HEK293T (cell line): ENCODE measurements at regions not wholly inside any gene's neighbourhood (a gene's known extent, or its start where the extent isn't known, plus 50 kb on each side); places are given as distances from the start of the nearest gene placed in this dataset.

Experiments
- CTCF ChIA-PET: fragments of 350-600 bp; formaldehyde crosslinking; extraction: SDS; loops from one replicate; lab custom pipeline; 2021; ENCODE audit warnings: antibody characterized with exemption, inconsistent platforms; lab: Yijun Ruan, JAX
- POLR2A ChIA-PET: fragments of 350-600 bp; formaldehyde crosslinking; extraction: SDS; loops from one replicate; lab custom pipeline; 2020; ENCODE audit warnings: antibody characterized with exemption, inconsistent platforms; lab: Yijun Ruan, JAX
- DNase-seq: peaks from one replicate; pipeline ENCODE4 v3.0.0; 2012; ENCODE audit warnings: mixed read lengths; ENCODE audit errors: extremely low spot score
- ARNT ChIP-seq: fragments of 450-650 bp; IDR thresholded peaks from 2 replicates; pipeline ENCODE4 v1.6.1; 2017; ENCODE audit warnings: mild to moderate bottlenecking
- BHLHE40 ChIP-seq: fragments of 450-650 bp; IDR thresholded peaks from 2 replicates; pipeline ENCODE4 v1.6.1; 2016; ENCODE audit warnings: mild to moderate bottlenecking, moderate library complexity, borderline replicate concordance
- CTBP1 ChIP-seq: fragments of 450-650 bp; IDR thresholded peaks from 2 replicates; pipeline ENCODE4 v1.6.1; 2016; ENCODE audit warnings: borderline replicate concordance
- ELF4 ChIP-seq: fragments of 450-650 bp; IDR thresholded peaks from 2 replicates; pipeline ENCODE4 v1.6.1; 2017; ENCODE audit warnings: antibody characterized with exemption
- FOXA1 ChIP-seq: fragments of 450-650 bp; IDR thresholded peaks from 2 replicates; pipeline ENCODE4 v1.6.1; 2016; ENCODE audit warnings: mild to moderate bottlenecking
- FOXK2 ChIP-seq: fragments of 450-650 bp; IDR thresholded peaks from 2 replicates; pipeline ENCODE4 v1.6.1; 2016; ENCODE audit warnings: mild to moderate bottlenecking
- FOXM1 ChIP-seq: fragments of 450-650 bp; IDR thresholded peaks from 2 replicates; pipeline ENCODE4 v1.6.1; 2017; ENCODE audit warnings: mild to moderate bottlenecking, borderline replicate concordance
- HDGF ChIP-seq: fragments of 450-650 bp; IDR thresholded peaks from 2 replicates; pipeline ENCODE4 v1.6.1; 2017; ENCODE audit warnings: antibody characterized with exemption, borderline replicate concordance
- L3MBTL2 ChIP-seq: fragments of 450-650 bp; conservative IDR thresholded peaks from 2 replicates; pipeline ENCODE4 v1.6.1; 2016; ENCODE audit warnings: mild to moderate bottlenecking
- LEF1 ChIP-seq: fragments of 450-650 bp; IDR thresholded peaks from 2 replicates; pipeline ENCODE4 v1.6.1; 2017; ENCODE audit warnings: mild to moderate bottlenecking, borderline replicate concordance
- NFRKB ChIP-seq: fragments of 450-650 bp; IDR thresholded peaks from 2 replicates; pipeline ENCODE4 v1.6.1; 2016; ENCODE audit warnings: mild to moderate bottlenecking, moderate library complexity
- SP1 ChIP-seq: fragments of 450-650 bp; IDR thresholded peaks from 2 replicates; pipeline ENCODE4 v1.6.1; 2017
- SUZ12 ChIP-seq: fragments of 450-650 bp; IDR thresholded peaks from 2 replicates; pipeline ENCODE4 v1.6.1; 2016; ENCODE audit warnings: mild to moderate bottlenecking
- TARDBP ChIP-seq: fragments of 450-650 bp; IDR thresholded peaks from 2 replicates; pipeline ENCODE4 v1.6.1; 2016
- ZNF384 ChIP-seq: fragments of 450-650 bp; IDR thresholded peaks from 2 replicates; pipeline ENCODE4 v1.6.1; 2016
- TF ChIP-seq, protein P1 (sequence below): fragments of 450-650 bp; IDR thresholded peaks from 2 replicates; pipeline ENCODE4 v1.6.1; 2016

- ChIA-PET POLR2A (no interaction called here), CTCF (no interaction called here)
- TF ChIP-seq ELF4 (no peak), CTBP1 (no peak), HDGF (no peak), SP1 (no peak), FOXA1 (no peak), BHLHE40 (no peak), SUZ12 (no peak), ZNF384 (no peak), FOXK2 (no peak), FOXM1 (no peak), L3MBTL2 (no peak), NFRKB (no peak), ARNT (no peak), TARDBP (no peak), LEF1 (no peak)
- TF ChIP-seq, protein P1, sequence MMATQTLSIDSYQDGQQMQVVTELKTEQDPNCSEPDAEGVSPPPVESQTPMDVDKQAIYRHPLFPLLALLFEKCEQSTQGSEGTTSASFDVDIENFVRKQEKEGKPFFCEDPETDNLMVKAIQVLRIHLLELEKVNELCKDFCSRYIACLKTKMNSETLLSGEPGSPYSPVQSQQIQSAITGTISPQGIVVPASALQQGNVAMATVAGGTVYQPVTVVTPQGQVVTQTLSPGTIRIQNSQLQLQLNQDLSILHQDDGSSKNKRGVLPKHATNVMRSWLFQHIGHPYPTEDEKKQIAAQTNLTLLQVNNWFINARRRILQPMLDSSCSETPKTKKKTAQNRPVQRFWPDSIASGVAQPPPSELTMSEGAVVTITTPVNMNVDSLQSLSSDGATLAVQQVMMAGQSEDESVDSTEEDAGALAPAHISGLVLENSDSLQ, result no peak
- DNase-seq, result no peak
These were observed 944.3 kb downstream of the ADGRL3 start for GRCh38 chr4:62144431-62144830.

- TF ChIP-seq, protein P1, result no peak
- no peak for TF ChIP-seq BHLHE40
- no peak for TF ChIP-seq HDGF
- TF ChIP-seq L3MBTL2, result no peak
- no peak for TF ChIP-seq TARDBP
- TF ChIP-seq CTBP1, result no peak
- TF ChIP-seq FOXK2, result no peak
- TF ChIP-seq SUZ12, result no peak
- TF ChIP-seq ARNT, result no peak
- no peak for TF ChIP-seq ZNF384
- no peak for TF ChIP-seq FOXM1
- TF ChIP-seq NFRKB, result no peak
- no peak for TF ChIP-seq ELF4
- TF ChIP-seq LEF1, result no peak
- ChIA-PET CTCF (no interaction called here), POLR2A (no interaction called here)
- DNase-seq, result no peak
These were observed 935.5 kb downstream of the ADGRL3 start for GRCh38 chr4:62135565-62136156.

DNA sequence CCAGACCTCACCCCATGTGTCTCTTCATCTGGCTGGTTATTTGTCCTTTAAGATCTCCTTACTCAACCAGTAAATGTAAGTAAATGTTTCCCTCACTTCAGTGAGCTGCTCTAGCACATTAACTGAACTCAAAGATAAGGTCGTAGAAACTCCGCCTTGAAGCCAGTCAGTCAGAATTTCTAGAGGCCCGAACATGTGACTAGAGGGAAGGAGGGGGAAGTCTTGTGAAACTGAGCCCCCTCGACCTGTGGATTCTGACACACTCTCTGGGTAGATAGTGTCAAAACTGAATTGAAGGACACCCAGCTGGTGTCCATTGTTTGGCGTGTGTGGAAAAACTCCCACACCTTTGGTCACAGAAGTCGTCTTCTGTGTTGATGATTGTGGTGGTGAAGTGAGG lies 933.9 kb downstream of the ADGRL3 start:
- no peak for TF ChIP-seq LEF1
- no peak for TF ChIP-seq FOXK2
- TF ChIP-seq L3MBTL2, result no peak
- no peak for TF ChIP-seq CTBP1
- no peak for TF ChIP-seq SP1
- no peak for TF ChIP-seq FOXA1
- TF ChIP-seq BHLHE40, result no peak
- TF ChIP-seq ARNT, result no peak
- TF ChIP-seq, protein P1, result no peak
- no peak for TF ChIP-seq NFRKB
- TF ChIP-seq HDGF, result no peak
- no peak for TF ChIP-seq ELF4
- TF ChIP-seq FOXM1, result no peak
- TF ChIP-seq ZNF384, result no peak
- no peak for TF ChIP-seq TARDBP
- no peak for TF ChIP-seq SUZ12
- no peak for DNase-seq
- ChIA-PET POLR2A (no interaction called here), CTCF (no interaction called here)

- ChIA-PET CTCF (no interaction called here), POLR2A (no interaction called here)
- TF ChIP-seq HDGF (no peak), FOXK2 (no peak), ELF4 (no peak), BHLHE40 (no peak), SP1 (no peak), LEF1 (no peak)
- TF ChIP-seq, protein P1, result no peak
- no peak for DNase-seq
These were observed 933.2 kb downstream of the ADGRL3 start for GRCh38 chr4:62133101-62133897.

GRCh38 chr4:62131049-62131448 lies 930.9 kb downstream of the ADGRL3 start:
- ChIA-PET POLR2A (no interaction called here), CTCF (interaction anchor here (0.6 kb wide), 1 partner anchor 512 kb away, joined by 4 read pairs; no protein-coding TSS in a partner anchor)
- TF ChIP-seq NFRKB (no peak), BHLHE40 (no peak), FOXA1 (no peak), ZNF384 (no peak), ELF4 (no peak), L3MBTL2 (no peak), ARNT (no peak), SP1 (no peak), FOXM1 (no peak), LEF1 (no peak), CTBP1 (no peak)
- TF ChIP-seq, protein P1, result no peak
- DNase-seq, result no peak
